RPMI8226 (cell line): ENCODE measurements at regions not wholly inside any gene's neighbourhood (a gene's known extent, or its start where the extent isn't known, plus 50 kb on each side); places are given as distances from the start of the nearest gene placed in this dataset.

Experiments used
- DNase-seq: peaks from one replicate; pipeline ENCODE4 v3.0.0-alpha.2; 2015

- peak; percentile 18 for DNase-seq
Measured at GRCh38 chr14:53608369-53608768, 348.3 kb downstream of the BMP4 start.

DNA sequence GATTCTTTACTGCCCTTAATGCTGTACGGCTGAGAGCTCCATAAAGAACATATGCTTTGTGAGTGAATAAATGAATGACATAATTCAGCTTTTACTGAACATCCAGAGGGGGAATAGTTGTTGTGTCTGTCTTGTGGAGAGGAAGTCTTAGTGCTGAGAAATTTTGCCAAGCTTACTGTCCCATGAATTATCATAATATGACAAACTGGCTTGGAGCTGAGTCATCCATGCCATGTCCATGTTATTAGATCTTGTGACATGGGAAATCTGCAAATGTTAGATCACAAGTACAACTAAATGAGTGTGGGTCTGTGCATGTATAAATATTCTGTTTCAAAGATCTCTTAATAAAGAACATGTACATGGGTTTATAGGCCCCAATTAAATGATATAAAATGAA lies 350.4 kb downstream of the BMP4 start:
- no peak for DNase-seq

GRCh38 chr14:53605562-53605961 lies 351.1 kb downstream of the BMP4 start:
- DNase-seq: no peak

DNA sequence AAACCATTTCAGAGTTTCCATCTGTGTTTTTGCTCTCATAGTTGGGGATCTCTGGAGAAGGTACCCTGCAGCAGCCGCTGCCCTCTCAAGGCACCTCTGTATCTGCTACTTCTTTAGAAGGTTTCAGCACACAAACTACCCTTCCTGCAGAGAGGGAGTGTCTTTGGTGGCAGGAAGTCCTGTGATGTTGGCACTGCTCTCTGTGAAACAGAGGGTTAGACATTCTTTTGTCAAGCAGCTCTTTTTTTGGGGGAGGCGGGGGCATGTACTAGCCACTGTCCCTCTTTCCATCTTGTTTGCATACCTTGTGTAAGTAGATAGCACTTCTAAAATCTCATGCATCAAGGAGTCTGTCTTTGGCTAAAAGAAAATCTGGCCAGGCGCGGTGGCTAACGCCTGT lies 352.6 kb downstream of the BMP4 start:
- DNase-seq: no peak

GRCh38 chr14:53601409-53601808 lies 355.2 kb downstream of the BMP4 start:
- no peak for DNase-seq

- DNase-seq: no peak
Measured at GRCh38 chr14:53599221-53599945, 357.2 kb downstream of the BMP4 start.

GRCh38 chr14:53596853-53597525 lies 359.6 kb downstream of the BMP4 start:
- DNase-seq: no peak

- DNase-seq: no peak
Measured at GRCh38 chr14:53591816-53592215, 364.8 kb downstream of the BMP4 start.

GRCh38 chr14:53581504-53581903 lies 375.1 kb downstream of the BMP4 start:
- no peak for DNase-seq

DNA sequence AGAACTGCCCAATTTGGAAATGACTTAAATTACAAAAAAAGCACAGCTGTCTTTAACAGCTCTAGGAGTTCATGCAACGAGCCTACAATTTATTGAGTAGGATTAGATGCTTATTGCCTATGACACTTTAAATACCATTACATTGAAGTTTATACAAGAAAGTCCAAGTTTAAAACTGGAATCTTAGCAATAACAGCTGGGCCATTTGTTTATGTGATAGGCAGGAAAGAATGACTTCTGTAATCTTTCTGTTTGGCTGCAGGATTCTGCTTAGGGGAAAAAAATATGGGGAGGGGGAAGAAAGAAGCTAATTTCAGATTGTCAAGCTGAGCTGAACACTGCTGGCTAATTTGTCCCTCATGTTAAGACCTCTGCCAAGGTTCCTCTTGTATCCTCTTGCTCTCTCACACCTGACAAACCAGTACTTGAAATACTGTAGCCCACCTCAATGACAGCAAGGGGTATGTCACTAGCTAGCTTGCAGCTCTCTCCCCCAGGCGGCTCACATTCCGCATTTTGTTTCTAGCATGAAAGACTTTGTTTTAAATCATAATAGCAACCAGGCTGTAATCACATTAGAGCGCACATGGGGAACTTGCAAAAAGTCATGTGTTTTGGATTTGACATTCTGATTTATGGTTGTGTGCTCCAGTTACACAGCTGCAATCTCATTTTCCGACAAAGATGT lies 384.8 kb downstream of the BMP4 start:
- DNase-seq: no peak

GRCh38 chr14:53570411-53571387 lies 385.9 kb downstream of the BMP4 start:
- no peak for DNase-seq

DNA sequence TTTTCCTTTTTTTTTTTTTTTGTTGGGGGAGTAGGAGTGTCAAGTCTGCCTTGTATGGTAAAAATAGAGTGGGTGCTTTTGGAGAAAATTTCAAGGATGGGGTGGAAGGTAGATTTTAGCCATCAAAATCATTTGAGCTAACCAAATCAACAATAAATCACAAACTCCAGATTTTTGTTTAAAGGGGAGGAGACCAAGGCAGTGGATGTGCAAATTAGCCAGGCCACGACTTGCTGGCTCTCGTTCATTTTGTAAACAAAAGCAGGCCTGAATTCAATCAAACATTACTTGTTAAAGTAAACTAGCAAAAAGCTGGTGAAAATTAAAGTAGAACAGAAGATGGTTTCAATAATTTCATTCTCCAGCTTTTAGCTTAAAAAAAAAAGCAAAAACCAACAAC lies 387.2 kb downstream of the BMP4 start:
- no peak for DNase-seq

- no peak for DNase-seq
Measured at GRCh38 chr14:53567236-53567780, 389.3 kb downstream of the BMP4 start.

DNA sequence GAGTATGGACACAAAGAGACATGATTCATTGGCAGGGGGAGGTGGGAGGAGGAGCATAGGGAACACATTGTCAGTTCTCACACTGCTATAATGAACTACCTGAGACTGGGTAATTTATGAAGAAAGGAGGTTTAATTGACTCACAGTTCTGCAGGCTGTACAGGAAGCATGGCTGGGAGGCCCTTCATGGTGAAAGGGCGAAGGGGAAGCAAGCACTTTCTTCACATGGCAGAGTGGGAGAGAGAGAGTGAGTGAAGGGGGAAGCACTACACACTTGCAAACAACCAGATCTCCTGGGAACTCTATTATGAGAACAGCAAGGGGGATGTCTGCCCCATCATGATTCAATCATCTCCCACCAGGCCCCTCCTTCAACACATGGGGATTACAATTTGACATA lies 391.8 kb downstream of the BMP4 start:
- no peak for DNase-seq

DNA sequence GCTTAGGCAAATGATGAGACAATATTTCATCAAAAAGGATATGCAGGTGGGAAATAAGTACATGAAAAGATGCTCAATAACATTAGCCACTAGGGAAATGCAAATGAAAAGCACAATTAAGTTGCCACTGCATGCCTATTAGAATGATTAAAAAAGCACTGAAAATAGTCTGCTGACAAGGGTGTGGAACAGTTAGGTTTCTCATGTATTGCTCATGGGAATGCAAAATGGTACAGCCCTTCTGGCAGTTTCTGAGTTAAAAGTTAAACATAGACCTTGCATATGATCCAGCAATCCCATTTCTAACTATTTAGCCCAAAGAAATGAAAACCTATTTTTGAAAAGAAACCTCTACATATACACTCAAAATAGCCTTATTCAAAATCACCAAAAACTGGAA lies 393.0 kb downstream of the BMP4 start:
- no peak for DNase-seq

DNA sequence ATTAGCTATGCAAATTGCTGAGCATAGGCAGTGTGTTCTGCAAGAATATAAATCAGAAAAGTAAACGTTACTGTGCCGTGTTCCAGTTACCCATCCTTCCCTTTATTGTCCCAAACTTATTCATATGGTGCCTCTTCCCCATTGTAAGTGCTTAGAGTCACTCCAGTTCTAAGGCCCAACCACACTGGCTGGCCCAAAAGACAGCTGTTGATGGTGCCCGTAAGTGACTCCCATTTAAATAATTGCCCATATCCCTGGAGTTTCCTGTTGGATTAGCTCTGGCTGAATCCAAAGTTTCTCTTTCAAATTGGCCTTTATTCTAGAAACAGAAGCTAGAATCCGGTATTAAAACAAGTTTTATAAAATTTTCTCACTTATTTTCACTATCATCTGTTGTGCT lies 400.1 kb upstream of the DDHD1 start:
- DNase-seq: no peak

DNA sequence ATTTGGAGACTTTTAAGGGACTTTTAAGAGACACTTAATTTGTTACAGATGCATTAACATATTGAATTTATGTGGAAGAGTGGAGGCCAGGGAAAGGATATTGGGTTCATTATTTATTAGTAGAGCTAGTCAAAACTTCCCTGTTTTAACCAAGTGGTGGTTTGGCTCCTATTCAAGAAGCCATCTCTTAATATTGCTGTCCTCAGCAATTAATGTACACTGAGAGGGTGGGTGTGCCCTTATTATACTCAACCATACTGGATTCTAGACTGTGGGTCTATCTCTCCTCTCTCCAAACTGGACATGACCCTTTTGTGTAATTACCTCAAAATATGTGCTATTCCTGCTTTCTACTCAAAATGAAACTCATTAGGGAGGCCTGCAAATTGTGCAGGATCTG lies 398.7 kb upstream of the DDHD1 start:
- no peak for DNase-seq

GRCh38 chr14:53550776-53551175 lies 397.7 kb upstream of the DDHD1 start:
- no peak for DNase-seq

- DNase-seq: no peak
Measured at GRCh38 chr14:53549956-53550355, 396.8 kb upstream of the DDHD1 start.

DNA sequence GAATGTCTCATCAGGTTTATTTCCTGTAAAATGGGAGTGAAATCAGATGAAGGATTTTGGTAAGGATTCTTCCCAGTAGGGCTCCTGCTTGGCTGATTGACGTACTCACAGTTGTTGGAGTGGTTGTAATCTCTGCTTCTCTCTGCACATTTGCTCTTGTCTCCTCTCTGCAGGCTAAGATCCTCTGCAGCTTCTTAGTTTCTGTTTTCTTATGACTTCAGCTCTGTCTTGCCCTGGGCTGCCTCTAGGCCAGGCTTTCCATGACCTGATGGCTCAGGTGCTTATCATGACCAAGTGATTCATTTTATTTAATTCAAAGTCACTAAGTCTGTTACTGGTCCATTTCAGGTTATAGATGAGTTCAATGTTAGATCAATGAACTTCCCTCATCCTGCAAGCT lies 394.5 kb upstream of the DDHD1 start:
- no peak for DNase-seq

DNA sequence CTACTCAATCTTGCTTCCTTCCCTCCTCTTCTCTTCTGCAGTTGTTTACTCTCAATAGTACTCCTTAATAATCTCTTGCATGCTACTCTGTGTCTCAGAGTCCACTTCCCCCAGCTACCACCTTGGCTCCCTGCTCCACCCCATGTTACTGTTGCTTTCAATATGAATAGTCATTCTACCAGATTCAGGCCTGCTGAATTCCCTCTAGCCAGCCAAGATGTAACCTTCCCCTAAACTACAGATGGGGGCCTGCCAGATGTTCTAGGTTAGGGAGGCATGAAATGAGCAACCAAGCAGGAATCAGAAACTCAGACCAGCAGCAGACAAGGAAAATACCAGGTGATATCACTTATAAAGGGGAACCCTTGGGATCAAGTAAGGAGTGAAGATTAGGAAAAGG lies 392.1 kb upstream of the DDHD1 start:
- no peak for DNase-seq

- no peak for DNase-seq
Measured at GRCh38 chr14:53542732-53543131, 389.6 kb upstream of the DDHD1 start.

DNA sequence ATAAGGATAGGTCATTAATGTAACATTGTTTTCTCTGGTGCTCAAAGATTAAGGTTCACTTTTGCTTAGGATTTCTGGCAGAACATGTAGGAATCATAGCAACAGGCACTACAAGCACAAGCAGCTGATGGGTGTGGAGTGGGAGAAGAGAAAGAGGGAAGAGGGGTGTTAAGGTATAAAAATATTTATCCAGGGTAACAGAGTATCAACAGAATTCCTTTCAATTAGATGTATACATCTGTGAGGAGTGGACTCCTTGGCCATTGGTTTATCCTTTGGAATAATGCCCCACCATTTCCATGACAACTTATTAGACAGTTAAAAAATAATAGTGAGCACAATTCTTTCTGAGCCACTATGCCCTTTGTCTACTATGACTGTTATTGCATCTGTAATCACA lies 388.3 kb upstream of the DDHD1 start:
- DNase-seq: no peak
